Stimulated activated CD4-positive, alpha-beta T cell treated with anti-CD3 and anti-CD28 coated beads, Interleukin-12 subunit alpha, Interleukin-12 subunit beta, amount 100 ng/mL, for 4 hours (primary cell): ENCODE measurements at regions not wholly inside any gene's neighbourhood (a gene's known extent, or its start where the extent isn't known, plus 50 kb on each side); places are given as distances from the start of the nearest gene placed in this dataset.

Experiments
- DNase-seq: peaks from one replicate; pipeline ENCODE4 v3.0.0-alpha.2; 2020

DNA sequence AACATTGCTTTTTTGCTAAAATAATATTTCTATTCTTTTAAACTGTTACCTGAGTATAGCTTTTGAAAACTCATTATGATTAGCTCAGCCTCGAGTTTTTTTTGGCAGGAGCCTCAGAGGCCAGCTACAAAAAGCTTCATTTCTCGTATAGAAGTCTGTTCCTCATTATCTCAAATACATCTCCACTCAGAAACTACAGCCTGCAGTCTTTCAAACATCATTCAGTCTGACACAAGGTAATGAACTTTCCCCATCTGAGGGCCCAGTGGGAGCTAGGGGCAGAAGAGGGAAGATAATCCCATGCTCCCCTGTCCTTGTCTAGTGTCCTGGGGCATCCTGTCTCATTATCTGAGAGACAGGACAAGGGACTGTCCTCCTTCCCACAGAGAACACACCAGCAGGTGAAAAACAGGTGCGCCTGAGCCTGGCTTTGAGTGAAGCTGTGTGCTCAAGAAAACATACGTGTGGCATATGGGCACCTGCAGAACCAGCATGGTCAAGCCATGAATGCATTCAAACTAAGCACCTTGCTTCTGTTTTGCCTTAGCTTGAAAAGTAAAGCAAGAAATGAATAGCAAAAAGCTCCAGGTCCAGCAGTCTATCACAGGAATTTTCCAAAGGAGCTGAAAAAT lies 247.5 kb downstream of the MREG start:
- DNase-seq, result no peak

DNA sequence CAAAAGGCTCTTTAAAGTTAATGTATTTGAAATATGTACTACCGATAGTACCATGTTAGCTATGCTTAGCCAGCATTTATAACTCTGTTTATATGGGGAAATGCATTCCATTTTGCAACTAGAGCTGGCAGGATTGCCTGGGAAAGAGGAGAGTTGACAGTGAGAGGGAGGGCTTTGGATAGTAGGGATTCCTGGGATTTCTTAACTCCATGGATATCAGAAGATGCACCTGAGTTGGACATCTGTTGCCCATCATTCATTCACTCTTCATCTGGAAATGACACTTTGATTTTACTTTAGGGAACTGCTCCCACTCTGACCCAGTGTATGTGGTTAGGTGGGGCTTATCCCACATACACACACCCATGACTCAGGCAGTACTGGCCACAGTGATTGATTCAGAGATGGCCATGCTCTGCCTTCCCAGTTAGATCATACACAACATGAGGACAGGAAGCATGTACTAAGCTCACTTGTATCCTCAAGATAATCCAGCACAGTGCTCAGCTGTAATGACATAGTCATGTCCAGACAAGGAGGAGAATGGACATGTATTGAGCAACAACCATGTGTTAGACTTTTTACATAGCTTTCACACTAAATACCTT lies 248.8 kb downstream of the MREG start:
- no peak for DNase-seq

DNA sequence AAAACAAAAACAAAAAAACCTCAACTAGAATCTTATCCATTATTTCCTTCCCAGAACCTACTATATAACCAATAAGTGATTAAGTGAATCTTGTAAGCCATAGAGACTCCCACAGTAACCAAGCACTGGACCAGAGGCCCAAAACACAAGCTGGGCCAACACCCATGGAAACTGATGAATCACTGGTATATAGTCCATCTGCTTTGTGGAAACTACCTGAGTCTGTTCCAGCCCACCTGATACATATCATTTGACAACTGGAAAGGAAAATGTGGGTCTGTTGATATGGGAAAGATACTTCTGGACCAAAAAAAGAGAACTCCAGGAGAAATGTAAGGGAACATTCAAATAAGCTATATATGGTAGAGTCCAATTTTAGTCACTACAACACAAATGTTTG lies 252.8 kb downstream of the MREG start:
- DNase-seq, result no peak

DNA sequence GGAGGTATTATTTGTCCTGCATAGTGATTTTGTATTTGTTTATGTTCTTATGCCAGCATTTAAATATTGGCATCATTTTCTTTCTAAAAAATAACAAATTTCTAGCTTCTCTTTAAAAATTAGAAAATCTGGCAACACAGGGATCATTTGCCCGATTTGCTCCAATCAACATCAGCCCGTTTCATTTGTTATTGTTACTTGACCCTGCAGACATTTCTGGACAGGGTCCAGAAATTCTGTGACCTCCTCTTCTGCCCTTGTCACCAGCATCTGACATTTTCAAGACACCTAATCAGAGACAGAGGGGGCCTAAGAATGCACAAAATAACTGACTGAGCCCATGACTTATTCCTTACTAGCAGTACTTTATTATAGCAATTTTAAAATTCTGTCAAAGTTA lies 253.3 kb downstream of the MREG start:
- DNase-seq, result no peak

DNA sequence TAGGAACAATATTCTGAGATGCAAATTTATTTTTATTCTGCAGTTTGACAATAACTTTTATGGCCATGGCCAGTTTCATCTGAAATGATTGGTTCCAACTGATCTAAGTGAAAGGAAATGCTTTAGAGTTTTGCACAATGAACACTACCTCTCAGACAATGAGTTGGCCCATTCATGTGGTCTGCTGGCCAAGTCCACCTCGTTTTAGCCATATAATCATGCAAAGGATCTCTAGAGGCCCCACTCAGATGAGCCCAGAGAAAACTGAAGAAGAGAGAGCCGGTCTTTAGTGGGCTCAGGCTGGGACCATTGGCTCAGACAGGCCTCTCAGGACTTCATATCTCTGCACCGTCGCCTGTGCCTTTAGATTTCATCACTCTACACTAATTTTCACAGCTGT lies 254.7 kb downstream of the MREG start:
- no peak for DNase-seq

DNA sequence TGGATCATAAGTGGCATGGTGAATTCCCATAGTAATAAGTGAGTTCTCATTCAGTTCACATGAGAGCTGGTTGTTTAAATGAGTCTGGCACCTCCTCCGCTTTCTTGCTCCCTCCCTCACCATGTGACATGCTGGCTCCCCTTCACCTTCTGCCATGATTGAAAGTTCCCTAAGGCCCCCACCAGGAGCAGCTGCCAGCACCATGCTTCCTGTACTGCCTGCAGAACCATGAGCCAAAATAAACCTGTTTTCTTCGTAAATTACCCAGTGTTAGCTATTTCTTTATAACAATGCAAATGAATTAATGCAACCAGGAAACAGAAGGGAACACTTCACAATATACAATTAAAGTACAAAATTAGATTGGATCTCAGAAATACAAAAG lies 257.0 kb downstream of the MREG start:
- DNase-seq, result no peak

DNA sequence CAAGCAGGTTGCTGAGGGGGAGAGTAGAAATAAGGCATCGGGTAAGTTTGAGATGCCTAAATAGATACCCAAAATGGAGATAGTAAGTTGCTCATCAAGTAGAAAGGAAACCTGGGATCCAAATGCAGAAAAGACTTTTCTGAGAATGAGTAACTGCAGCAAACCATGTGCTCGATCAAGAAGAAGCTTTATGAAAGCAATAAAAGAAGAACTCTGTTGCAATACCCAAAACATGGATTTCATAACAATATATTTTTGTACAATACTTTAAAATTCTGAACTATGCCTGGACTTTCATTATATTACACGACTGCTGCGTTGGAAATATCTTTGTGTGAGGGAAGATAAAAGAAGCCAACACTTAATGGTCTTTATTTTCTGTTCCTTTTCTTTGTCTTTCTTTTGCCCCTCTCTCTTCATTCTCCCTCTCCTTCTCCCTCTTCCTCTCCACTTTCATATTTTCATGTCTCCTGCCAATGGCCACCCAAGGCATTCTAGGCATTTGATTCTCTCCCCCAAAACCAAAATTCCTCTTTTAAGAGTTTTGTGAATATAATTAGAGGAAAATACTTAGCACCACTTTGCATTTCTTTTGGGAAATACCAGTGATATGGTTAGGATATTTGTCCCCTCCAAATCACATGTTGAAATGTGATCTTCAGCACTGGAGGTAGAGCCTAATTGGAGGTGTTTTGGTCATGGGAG lies 257.6 kb downstream of the MREG start:
- no peak for DNase-seq

DNA sequence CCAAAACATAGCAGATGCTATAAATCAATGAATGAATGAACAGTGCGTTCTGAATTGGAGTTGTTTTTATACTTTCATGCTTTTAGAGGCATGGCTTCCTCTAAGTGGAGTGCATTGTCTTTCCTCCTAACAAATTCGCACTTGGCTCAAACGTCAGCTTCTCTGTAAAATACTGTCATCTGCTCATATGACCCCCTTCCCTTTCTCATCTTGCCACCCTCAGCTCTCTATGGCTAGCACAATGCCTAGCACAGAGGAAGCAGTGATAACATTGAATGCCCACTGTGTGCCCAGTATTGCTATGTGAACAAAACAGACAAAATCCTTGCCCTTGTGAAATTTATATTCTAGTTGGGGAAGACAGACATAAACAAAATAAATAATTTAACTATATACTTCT lies 258.8 kb downstream of the MREG start:
- DNase-seq, result no peak

DNA sequence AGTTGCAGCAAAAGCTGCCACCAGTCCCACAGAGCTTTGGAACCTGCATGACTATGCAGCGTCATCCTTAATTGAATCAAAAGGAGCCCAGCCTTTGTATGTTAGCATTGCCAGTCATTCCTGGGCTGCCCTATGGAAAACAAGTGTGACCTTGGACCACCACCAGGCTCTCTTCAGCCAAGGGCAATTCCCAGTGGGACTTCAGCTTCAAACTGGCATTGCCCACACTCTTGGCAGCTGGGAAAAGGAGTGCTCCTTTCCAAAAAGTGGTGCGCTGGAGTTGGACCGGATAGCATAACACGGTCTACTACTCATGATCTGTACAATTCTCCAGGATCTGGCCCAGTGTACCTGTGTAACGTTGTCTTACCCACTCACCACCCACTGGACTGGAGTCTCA lies 259.5 kb downstream of the MREG start:
- DNase-seq, result no peak

DNA sequence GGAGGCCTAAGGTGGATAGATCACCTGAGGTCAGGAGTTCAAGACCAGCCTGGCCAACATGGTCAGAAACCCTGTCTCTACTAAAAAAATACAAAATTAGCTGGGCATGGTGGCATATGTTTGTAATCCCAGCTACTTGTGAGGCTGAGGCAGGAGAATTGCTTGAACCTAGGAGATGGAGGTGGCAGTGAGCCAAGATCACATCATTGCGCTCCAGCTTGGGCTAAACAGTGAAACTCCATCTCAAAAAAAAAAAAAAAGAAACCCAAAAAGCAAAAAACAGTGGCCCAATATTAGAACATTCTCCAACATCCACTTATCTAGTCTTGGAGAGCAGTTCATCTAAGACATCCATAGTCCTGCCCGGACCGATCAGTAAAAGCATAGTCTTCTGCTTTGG lies 260.4 kb downstream of the MREG start:
- DNase-seq, result no peak

DNA sequence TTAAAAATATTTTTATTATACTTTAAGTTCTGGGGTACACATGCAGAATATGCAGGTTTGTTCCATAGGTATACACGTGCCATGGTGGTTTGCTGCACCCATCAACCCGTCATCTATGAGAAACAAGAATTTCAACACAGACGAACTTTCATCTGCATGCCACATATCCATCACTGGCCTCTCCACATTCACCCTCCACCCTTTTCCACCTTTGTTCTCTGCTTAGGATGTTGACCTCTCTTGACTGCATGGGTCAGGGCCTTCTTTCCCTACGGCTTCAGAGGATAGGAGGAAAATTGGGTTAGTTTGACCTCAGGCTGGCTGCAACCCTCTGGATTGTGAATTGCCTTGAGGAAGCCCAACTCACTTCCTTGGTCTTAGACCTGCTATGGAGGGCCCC lies 260.9 kb downstream of the MREG start:
- DNase-seq, result no peak

DNA sequence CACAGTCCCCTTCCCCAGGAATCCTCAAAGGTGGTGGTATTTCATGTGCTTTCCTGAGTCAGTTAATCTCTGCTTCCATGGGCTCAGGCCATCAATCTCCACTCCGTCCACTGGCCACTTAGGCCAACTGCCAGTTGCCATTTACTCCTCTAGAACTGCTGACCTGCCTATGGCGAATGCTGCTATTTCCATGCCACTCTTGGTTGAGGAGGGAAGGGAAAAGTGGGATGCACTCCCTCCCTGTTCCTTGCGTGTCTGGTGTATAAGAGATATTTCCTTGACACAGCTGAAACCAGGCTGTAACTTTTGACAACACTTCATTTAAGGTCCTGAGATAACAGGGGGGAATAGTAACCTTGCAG lies 261.5 kb downstream of the MREG start:
- no peak for DNase-seq

DNA sequence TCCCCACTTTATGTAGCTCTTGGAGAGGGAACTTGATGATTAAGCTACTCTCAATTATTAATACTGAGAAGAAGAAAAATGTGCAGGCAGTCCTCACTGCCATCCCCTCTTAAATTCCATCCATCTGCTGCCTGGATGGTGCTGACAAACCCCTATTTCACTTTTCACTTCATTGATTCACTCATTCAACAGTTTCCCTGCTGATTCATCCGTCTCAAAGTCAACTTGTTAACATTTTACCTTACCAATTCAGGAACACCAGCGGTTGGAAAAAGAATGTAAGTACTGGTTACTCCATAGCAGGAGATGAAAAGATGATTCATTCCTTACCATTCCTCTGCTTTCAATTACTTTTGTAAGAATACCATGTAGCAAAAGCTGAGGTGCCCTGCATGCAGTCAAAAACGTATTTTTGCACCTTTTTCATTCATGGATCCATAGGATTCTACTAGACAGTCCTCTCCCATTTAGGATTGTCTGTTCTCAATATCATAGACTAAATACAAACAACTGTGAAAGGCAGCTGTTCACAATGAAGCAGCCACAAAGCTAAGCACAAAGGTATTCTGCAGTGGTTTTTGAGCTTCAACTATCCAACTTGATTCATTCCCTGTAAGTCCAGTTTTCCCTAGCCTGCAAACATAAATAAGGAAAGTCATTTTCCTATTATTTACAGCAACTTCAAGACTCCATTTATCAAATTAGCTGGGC lies 262.0 kb downstream of the MREG start:
- no peak for DNase-seq

DNA sequence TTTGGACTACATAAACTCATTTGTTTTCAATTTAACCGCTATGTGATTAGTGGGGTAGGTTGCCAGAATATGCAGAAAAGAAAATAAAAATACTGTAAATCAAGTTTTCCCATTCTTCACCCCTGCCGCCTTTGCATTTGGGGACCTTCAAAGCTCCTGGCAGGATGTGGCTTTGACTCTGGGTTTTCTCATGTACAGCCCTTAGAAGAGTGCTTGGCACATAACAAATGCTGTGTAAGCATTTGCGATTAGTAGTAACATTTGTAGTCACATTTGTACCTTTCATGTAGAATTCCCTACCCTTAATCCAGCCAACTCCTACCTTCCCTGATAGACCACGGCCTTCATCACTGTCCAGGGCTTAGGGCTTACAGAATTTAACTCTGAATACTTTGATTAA lies 262.6 kb downstream of the MREG start:
- DNase-seq, result no peak

DNA sequence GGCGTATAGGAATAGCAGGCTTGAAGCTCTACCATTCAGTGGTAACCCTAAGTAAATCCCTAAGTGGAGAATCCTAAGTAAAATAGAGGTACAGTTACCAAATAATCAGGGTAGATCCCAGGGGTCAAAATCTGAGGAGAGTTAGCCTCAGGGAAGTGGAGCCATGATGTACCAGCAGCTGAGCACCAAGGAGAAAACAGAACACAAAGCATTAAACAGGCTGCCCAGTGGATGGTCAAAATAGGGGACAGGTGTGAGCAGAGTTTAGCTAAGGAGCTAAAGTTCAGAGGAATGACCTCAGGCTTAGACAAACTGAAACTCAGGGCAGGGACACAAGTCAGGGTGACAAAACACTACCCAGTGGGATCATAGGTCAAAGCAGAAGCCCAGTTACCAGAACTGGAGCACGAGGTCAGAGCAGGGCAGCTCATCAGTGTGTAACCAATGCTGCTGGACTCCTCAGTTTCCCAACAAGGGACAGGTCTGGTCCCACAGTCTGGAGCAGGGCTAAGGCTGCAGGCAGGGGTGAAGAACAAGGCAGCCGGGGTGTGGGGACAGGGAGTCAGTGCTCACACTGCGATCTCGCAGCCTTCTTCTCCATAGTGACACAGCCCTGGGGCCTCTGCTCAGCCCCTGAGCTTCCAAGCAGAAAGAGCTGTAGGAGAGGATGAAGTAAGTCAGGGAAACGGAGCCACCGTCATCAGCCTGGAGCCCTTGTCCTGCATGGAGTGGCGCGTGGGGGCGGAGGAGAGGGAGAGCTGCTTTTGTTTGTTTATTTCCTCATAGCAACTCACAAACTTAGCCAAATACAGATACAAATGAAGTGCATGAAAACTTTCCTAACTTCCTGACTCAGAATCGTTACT lies 264.0 kb downstream of the MREG start:
- no peak for DNase-seq

DNA sequence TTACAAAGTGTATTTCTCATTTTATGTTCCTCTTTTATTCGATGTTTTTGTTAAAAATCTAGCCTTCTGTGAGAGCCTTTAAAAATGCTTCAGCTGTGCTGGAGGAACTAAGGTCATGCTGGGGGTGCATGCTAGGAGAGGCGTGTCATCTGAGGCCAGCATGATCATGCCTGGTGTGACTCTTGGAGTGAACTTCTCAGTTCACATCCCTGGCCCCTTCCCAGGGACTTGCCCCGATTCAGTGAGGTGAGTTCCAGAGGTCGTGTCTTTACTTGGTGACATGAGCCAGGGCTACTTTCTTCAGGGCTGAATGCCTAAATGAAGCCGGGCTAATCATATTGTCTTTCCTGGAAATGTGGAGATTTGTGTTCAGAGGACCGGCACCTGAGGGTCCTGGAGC lies 264.9 kb downstream of the MREG start:
- DNase-seq, result no peak

DNA sequence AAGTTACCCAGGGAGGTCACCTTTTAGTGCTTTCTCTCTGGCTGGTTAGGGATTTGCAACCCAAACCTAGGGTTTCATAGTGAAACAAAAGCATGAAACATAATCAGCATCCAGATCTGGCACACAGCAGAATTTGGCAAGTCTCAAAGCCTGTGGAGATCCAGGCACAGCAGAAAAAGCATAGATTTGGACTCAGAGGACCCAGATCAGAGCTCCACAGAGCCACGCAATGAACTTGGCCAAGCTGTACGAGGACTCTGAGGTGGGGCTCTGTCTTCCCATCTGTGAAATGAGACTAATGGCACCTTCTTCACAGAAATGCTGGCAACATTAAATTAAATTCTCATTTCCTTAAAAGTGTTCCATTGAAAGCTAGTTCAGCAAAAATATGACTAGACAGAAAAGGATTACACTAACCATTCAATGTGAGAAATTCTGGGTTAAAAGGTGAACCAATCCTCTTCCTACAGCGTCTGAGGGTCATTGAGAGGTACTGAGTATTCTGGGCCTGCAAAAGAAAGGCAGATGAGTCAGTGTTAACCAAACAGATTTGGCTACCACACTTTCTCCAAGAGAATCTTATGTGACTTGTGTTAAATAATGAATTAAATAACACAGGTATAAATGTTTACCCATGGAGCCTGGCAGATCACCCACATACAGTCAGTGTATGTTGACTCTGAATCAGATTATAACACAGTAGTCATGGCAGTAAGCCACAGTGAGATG lies 266.3 kb downstream of the MREG start:
- no peak for DNase-seq

DNA sequence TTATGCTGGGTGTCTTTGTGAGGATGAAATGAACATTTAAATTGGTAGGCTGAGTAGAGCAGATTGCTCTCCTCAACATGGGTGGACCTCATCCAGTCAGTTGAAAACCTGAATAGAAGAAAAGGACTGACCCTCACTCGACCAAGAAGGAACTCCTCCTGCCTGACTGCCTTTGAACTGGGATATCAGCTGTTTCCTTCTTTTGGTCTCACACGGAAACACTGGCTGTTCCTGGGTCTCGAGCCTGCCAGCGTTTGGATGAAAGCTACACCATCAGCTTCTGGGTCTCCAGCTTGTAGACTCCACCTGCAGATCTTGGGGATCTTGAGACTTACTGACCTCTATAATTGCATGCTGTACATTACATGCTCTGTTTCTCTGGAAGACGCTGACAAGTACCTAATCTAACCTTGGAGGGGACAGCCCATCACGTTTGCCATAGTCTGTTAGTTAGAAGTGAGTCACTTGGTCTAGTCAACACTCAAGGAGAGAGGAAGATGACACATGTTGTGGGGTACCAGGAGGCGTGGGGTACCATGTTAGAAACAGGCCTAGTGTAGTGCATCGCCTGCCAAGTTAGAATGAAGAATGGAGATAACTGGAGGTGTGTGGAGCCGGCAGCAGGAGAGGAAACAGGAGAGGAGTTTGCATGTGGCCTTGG lies 267.0 kb downstream of the MREG start:
- no peak for DNase-seq

DNA sequence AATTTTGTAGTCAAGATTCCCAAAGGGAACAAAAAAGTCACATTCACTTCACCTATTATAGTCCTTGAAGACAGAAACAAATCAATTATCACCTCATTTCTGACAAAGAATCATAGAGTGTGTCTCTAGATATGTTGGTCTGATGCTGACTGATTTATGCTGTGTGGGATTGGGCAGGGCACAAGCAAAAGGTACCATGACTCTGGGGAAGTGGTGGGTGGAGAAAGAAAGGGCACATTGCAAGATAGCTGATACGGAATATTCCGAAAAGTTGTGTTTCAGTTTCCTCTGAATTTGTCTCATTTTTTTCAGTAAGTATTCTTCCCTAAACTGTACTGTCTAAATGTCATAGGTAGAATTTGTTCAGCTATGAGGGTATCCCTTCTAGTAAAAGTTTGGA lies 268.0 kb downstream of the MREG start:
- no peak for DNase-seq

DNA sequence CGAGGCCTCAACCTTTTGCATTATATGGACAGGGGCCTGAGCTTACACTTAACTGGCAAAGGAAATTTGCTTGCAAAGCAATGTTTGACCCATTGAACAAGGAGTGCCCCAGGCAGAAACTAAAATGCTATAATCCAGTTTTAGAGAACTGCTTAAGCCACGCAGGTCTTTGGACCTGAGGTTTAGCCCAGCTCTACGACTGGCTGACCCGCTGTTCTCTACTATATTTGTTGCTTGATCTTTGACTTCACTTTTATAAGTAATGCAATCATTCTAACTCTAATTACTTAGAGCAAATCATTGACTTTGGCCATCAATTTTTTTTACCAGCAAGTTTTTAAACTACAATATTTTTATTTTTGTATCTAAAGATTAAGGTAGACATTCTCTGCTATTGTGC lies 268.8 kb downstream of the MREG start:
- no peak for DNase-seq

DNA sequence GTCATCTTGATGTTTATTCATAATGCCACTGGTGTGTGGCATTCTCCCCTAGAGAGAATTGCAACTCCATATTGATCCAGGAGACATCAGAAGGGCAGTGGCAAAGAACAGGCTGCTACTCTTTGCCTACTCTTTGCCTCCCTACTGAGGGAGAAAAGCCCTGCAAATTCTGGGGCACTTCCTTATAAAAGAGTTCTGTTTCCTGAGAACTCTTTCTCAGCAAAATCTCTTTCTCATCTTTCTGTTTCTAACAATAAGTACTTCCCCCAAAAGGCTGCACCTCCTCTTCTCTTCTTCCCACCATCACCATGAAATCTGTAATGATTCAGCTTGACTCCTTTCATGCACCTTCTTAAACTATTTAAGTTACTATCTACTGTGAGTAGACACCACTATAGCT lies 270.3 kb downstream of the MREG start:
- DNase-seq, result no peak

DNA sequence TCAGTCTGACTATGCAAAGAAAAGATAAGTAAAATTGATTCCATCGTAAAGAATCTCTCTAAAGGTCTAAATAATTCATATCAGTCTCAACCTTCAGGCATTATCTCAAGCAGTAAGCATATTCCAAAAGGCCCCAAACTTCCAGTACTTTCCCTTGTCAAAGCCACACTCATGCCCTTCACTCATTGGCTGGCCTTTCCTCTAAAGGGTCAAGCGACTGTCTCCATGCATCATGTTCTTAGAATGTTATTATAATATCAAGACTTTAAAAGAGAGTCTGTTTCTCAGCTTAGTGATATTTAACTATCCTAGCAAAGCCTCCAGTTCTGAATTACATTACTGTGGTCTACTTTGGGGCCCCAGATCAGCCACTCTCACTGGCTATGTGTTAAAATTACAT lies 271.3 kb downstream of the MREG start:
- no peak for DNase-seq
